Mesodermal cell (in vitro differentiated cells): ENCODE measurements at regions not wholly inside any gene's neighbourhood (a gene's known extent, or its start where the extent isn't known, plus 50 kb on each side); places are given as distances from the start of the nearest gene placed in this dataset.

ENCODE experiments used
- H3K27ac ChIP-seq: 2 replicates; pipeline ENCODE4 v1.7.0; 2013; ENCODE audit warnings: mild to moderate bottlenecking, low read depth, low read length, moderate library complexity; ENCODE audit not compliant: severe bottlenecking
- H3K36me3 ChIP-seq: 2 replicates; pipeline ENCODE4 v1.7.1; 2013; ENCODE audit warnings: mild to moderate bottlenecking, low read length, moderate library complexity; ENCODE audit not compliant: control insufficient read depth, insufficient read depth
- H3K4me1 ChIP-seq: one replicate; pipeline ENCODE4 v1.7.1; 2013; ENCODE audit warnings: mild to moderate bottlenecking, low read length; ENCODE audit not compliant: insufficient read depth, control insufficient read depth, poor library complexity, severe bottlenecking
- H3K4me3 ChIP-seq: 2 replicates; pipeline ENCODE4 v1.7.0; 2013; ENCODE audit warnings: low read length, control low read depth, mild to moderate bottlenecking; ENCODE audit not compliant: insufficient read depth, poor library complexity, severe bottlenecking; ENCODE audit errors: extremely low read depth
- H3K9me3 ChIP-seq: 2 replicates; pipeline ENCODE4 v1.7.1; 2013; ENCODE audit warnings: mild to moderate bottlenecking, low read length, moderate library complexity; ENCODE audit not compliant: control insufficient read depth
- WGBS, 2 experiments: methylation state at CpG; one replicate each; pipeline ENCODE4 v1.1.5; 2013; ENCODE audit warnings: missing lambda C conversion rate in 2 of 2; ENCODE audit not compliant: insufficient coverage in 2 of 2; 5-methylcytosine and 5-hydroxymethylcytosine counted together

DNA sequence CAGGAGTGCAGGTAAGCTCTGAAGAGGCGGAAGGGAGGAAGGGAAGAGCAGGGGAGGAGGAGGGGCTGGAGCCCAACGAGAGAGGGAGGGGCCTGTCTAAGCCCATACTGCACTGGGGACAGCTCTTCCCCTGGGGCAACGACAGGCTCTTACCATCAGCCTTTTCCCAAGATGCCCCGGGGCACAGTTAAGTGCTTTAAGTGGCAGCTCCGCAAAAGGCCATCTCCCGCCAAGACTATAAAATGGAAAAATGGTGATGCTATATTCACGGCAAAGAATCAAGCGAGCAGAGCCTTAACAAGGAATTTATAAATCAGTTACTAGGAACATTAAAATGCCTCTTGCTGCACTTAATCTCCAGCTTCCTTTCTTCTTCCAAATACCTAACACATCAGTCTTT lies 110.2 kb upstream of the NLRP1 start:
- Histone ChIP-seq H3K9me3 (no peaks in the 10 kb centered on the region), H3K4me3 (no peak overlapping the region)
- WGBS, 2 experiments, result 65 to 89% methylated on average over 5 to 7 of the region's 8 CpGs

DNA sequence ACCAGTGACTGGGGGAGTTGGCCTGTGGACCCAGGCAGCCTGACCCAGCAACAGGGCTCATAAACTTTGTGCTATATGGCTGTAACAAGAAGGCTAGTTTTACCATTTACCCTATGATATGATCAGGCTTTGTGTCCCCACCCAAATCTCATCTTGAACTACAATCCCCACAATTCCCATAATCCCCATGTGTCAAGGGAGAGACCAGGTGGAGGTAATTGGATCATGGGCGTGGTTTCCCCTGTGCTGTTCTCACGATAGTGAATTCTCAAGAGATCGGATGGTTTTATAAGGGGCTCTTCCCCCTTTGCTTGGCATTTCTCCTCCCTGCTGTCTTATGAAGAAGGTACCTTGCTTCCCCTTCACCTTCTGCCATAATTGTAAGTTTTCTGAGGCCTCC lies 111.2 kb upstream of the NLRP1 start:
- no peaks in the 10 kb centered on the region for H3K9me3 ChIP-seq
- no peaks in the 10 kb centered on the region for H3K36me3 ChIP-seq
- H3K4me3 ChIP-seq, result no peak overlapping the region
- WGBS, 2 experiments, result 66 to 100% methylated on average over 1 to 3 of the region's 3 CpGs
- H3K4me1 ChIP-seq, result peaks cover 3% of the 10 kb centered on the region
- H3K27ac ChIP-seq, result no peak overlapping the region

More for the DNA sequence above, 110.2 kb upstream of the NLRP1 start:
- Histone ChIP-seq H3K4me1 (peaks cover 3% of the 10 kb centered on the region), H3K36me3 (no peaks in the 10 kb centered on the region), H3K27ac (no peak overlapping the region)

DNA sequence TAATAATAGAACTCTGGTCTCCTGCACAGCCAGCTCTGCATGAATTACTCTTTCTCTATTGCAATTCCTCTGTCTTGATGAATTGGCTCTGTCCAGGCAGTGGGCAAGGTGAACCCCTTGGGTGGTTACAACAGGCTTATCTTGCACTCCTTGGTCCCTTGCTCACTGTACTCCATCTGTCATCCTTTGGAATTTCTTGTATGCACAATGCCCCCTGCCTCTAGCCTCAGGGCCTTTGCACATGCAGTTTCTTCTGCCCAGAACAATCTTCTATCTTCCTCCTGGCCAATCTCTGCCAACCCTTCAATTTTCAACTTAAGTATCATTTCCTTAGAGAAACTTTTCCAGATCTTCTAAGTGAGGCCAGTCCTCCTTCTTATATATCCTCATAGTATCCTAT lies 114.7 kb upstream of the NLRP1 start:
- Histone ChIP-seq H3K4me3 (no peak overlapping the region), H3K27ac (no peak overlapping the region), H3K4me1 (peaks cover 3% of the 10 kb centered on the region), H3K36me3 (no peaks in the 10 kb centered on the region), H3K9me3 (no peaks in the 10 kb centered on the region)

DNA sequence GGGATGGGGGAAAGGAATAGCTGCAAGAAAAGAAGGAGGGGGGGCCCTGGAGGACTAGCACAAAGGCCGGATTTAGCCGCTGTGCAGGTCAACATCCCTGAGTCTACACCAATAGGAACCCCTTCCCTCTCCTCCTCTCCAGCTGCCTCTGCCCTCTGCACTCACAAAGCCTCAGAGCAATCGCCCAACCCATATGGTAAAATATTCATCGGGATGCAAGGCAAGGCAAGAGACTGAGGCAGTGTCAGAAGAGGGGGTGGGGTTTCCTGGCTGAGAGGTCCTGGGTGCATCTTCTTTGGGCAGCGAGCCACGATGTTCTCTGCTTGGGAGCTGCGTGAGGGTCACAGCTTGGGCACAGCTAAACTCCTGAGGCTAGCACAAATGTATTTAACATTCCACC lies 115.5 kb upstream of the NLRP1 start:
- 20 to 62% methylated on average over 1 to 3 of the region's 7 CpGs for WGBS, 2 experiments
- no peak overlapping the region for H3K4me3 ChIP-seq
- no peaks in the 10 kb centered on the region for H3K36me3 ChIP-seq
- H3K27ac ChIP-seq, result no peak overlapping the region
- peaks cover 1% of the 10 kb centered on the region for H3K4me1 ChIP-seq
- H3K9me3 ChIP-seq, result no peaks in the 10 kb centered on the region

DNA sequence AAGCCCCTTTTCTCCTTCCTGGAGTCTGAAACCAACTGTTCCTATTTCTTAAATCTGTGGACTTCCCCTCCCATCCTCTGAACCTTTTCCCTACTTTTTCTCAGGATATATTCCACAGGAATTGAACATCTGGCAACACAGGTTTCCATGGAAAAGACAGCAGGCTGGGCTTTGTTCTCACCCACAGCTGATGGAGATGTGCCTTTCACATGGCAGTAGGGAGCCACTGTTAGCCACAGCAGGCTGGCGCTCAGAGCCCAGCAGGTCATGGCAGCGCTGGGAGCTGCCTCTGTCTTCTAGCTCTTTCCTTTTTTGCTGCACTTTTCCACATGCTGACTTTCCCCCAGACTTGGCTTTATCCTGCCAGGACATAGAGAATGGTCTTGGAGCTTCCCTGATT lies 116.4 kb upstream of the NLRP1 start:
- Histone ChIP-seq H3K4me1 (no peaks in the 10 kb centered on the region), H3K27ac (no peak overlapping the region), H3K4me3 (no peak overlapping the region), H3K36me3 (no peaks in the 10 kb centered on the region), H3K9me3 (no peaks in the 10 kb centered on the region)
- WGBS, 2 experiments, result 50 to 58% methylated on average over 2 of the region's 2 CpGs

DNA sequence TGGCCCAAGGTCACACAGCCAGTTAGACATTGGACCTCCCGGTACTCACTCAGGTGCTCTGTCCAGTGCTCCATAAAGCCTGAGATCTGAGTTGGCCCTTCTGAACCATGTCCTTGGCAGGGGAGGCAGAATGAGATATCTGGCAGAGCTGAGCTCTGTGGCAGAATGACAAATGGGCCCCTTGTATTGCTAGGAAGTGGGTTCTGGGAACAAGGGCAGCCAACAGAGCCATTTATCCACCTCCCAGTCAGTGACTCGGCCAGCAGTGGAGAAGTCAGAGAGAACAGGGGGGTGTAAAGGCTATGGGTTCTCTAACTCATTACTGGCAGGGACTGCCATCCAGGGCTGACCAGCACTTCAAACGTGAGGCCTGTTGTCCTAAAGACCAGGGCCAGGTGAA lies 117.1 kb upstream of the NLRP1 start:
- Histone ChIP-seq H3K27ac (no peak overlapping the region), H3K9me3 (no peaks in the 10 kb centered on the region), H3K4me3 (no peak overlapping the region), H3K4me1 (no peaks in the 10 kb centered on the region), H3K36me3 (no peaks in the 10 kb centered on the region)
- 80 to 84% methylated on average over 3 of the region's 3 CpGs for WGBS, 2 experiments

DNA sequence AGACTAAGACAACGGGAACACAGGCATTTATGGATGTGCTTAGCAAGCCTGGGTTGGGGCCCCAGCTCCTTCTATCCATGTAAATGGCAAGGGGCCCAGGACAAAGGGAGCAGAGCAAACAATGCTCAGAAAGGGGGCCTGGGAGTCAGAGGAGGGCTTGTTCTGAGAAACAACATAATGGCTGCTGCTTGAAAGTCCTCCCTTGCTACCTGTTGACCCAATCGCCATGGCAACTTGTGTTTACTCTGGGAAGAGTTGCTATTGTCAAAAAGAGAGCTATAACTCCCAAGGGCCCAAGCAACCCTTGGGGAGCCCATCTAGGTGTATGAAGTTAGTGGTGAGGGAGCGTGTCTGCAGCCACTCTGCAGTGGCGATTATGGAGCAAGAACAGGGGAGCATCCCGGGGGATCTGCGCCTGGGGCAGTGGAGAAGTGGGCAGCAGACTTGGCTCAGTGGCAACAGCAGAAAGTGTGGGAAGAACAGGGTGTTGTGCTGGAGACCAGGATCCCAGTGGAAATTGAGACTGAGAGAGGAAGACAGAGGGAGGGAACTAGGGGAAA lies 118.7 kb upstream of the NLRP1 start:
- no peak overlapping the region for H3K4me3 ChIP-seq
- WGBS, 2 experiments, result 78 to 95% methylated on average over 4 to 6 of the region's 6 CpGs
- H3K4me1 ChIP-seq, result no peaks in the 10 kb centered on the region
- no peak overlapping the region for H3K27ac ChIP-seq
- no peaks in the 10 kb centered on the region for H3K36me3 ChIP-seq
- no peaks in the 10 kb centered on the region for H3K9me3 ChIP-seq

DNA sequence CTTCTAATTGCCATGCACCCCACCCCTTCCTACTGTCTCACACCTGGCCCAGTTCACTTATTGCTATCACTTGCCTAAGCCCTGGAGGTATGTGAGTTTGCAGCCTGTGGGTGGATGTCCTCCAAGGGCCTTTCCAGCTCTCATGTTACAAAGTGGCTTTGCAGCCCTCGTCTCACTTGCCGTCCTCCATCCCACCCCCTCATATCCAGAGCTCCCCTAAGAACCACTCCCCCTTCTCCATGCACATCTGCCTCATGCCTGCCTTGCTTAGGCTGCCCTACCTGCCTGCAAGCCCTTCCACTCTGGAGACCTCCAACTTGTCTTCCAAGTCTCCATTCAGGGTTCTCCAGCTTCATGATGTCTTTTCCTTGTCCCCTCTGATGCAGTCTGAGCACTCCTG lies 119.4 kb upstream of the NLRP1 start:
- H3K4me1 ChIP-seq, result no peaks in the 10 kb centered on the region
- H3K4me3 ChIP-seq, result no peak overlapping the region
- 20 to 35% methylated on average over 1 to 2 of the region's 2 CpGs for WGBS, 2 experiments
- no peak overlapping the region for H3K27ac ChIP-seq
- peaks cover 2% of the 10 kb centered on the region for H3K9me3 ChIP-seq
- H3K36me3 ChIP-seq, result no peaks in the 10 kb centered on the region

DNA sequence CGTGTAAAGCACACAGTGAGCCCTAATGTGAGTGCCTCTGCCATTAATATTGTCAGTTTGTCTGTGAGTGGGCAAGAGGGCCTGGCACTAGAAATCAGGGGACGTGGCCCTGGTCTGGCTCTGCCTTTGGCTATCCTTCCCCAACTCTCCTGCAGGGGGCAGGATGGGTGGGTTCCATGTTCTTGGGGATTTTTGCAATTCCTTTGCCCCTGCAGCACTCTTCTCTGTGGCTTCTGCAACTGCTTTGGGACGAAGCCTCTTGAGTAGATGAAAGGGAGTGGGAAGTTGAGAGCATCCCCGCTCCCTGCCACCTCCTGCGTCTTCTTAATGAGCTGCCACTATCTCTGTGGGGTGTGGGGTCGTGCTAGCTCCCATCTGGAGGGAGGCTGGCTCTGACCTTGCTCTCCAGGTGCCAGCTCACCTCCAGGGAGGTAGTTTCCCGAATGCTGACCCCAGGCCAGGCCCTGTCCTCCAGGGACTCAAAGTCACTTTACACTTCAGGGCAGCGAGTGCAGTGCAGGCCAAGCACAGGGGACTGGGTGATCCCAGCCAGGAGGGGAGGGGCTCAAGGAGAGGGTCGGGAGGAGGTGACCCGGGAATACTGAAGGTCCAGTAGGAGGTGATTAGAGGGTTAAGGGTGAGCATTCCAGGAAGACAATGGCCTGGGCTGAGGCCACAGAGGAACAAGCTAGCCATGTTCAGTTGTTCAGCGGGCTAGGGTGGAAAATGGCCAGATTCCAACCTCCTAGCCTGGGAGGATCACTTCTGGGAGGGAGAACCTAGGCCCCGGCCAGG lies 121.0 kb upstream of the NLRP1 start:
- 64 to 65% methylated on average over 6 to 10 of the region's 12 CpGs for WGBS, 2 experiments
- Histone ChIP-seq H3K27ac (no peak overlapping the region), H3K4me1 (no peaks in the 10 kb centered on the region), H3K9me3 (peaks cover 8% of the 10 kb centered on the region), H3K4me3 (no peak overlapping the region), H3K36me3 (no peaks in the 10 kb centered on the region)

DNA sequence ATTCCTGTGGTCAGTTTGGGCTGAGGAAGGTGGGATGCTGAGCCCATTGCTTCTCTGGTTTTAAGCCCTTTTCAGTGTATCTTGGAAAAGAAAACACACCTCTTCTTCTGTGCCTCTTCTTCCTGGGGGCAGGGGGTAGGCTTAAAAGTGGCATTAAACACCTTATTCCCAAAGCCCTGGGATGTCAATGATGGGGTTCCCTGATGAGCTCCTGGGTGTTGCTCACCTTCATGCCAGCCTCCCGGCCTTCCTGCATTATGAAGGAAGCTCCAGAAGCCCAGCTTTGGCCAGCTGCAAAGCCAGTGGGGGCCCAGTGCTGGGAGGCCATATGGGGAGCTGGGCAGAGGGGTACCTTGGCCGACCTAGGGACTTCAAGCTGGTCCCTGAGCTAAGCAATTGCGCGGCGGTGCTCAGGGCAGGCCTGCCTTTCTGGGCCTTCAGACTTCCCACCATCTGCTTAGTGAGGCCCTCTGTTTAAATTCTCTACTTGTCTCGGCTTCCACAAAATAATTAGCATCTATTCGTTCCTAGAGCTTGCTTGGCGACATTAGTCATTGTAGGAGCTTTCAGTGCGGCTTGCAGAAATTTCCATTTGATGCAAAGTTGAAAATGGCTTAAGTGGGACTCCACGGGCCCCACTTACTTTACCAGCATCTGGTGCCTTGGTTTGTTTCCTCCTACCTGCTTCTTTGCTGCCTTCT lies 121.7 kb upstream of the NLRP1 start:
- Histone ChIP-seq H3K4me1 (no peaks in the 10 kb centered on the region), H3K4me3 (no peak overlapping the region), H3K36me3 (no peaks in the 10 kb centered on the region), H3K27ac (no peak overlapping the region), H3K9me3 (peaks cover 8% of the 10 kb centered on the region)
- 92% methylated on average over 9 of the region's 10 CpGs for WGBS, 2 experiments
